ENCODE measurements at regions not wholly inside any gene's neighbourhood (a gene's known extent, or its start where the extent isn't known, plus 50 kb on each side); places are given as distances from the start of the nearest gene placed in this dataset.

DNA sequence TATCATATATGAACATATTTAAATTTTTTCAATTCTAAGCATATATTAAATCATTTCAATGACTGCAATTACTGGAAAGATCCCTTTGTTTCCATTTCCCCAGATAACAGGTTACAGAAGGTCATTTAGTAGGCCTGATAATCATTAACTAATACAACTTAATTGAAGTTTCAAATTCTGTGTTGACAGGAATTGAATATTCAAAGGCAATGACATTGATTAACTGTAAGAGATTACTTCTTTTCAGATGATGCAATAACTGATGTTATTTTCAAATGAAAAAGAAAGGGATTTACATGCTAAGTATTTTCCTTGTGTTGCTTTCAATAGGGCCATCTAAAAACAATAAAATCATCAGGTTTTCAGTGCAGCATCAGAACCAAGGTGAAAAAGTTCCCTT lies 81.1 kb upstream of the ENPEP start:
- TF ChIP-seq CTCF (conservative IDR thresholded peaks at IDR 0.05; ENCODE audit: low read length) = no peak
- no peak for TF ChIP-seq EZH2phosphoT487 (IDR thresholded peaks at IDR 0.05; ENCODE audit: borderline replicate concordance, low read depth, low read length)

All from OCI-LY7 (cell line).